ENCODE measurements at regions not wholly inside any gene's neighbourhood (a gene's known extent, or its start where the extent isn't known, plus 50 kb on each side); places are given as distances from the start of the nearest gene placed in this dataset.
A peak's percentile ranks its signal among the peaks of the same experiment; 100 is the strongest.
"Not testable (repeated sequence)": the region's sequence is repeated elsewhere in the genome, so short reads cannot be mapped to it uniquely, and the experiment has no call there.

GRCh38 chr9:84054341-84055010, 73.9 kb downstream of the RMI1 start:
- Histone ChIP-seq H3K4me1 (ENCODE audit: insufficient read depth, low read length) (no peaks in the 10 kb centered on the region), H3K36me3 (ENCODE audit: insufficient read depth, low read length) (no peaks in the 10 kb centered on the region), H3K9me3 (ENCODE audit: control insufficient read depth, insufficient read depth, low read length) (no peaks in the 10 kb centered on the region)

GRCh38 chr9:84057662-84058061, 77.1 kb downstream of the RMI1 start:
- H3K9ac ChIP-seq (ENCODE audit: low read depth, low read length), result no peak overlapping the region
- no peaks in the 10 kb centered on the region for H3K9me3 ChIP-seq (ENCODE audit: control insufficient read depth, insufficient read depth, low read length)
- no peaks in the 10 kb centered on the region for H3K36me3 ChIP-seq (ENCODE audit: insufficient read depth, low read length)
- H3K4me1 ChIP-seq (ENCODE audit: insufficient read depth, low read length), result no peaks in the 10 kb centered on the region

More at GRCh38 chr9:84054341-84055010, 73.9 kb downstream of the RMI1 start:
- H3K9ac ChIP-seq (ENCODE audit: low read depth, low read length), result no peak overlapping the region

GRCh38 chr9:84059936-84060335, 79.3 kb downstream of the RMI1 start:
- H3K36me3 ChIP-seq (ENCODE audit: insufficient read depth, low read length), result no peaks in the 10 kb centered on the region
- no peaks in the 10 kb centered on the region for H3K4me1 ChIP-seq (ENCODE audit: insufficient read depth, low read length)
- H3K9ac ChIP-seq (ENCODE audit: low read depth, low read length), result no peak overlapping the region
- no peaks in the 10 kb centered on the region for H3K9me3 ChIP-seq (ENCODE audit: control insufficient read depth, insufficient read depth, low read length)

GRCh38 chr9:84061613-84062193, 81.1 kb downstream of the RMI1 start:
- no peaks in the 10 kb centered on the region for H3K9me3 ChIP-seq (ENCODE audit: control insufficient read depth, insufficient read depth, low read length)
- no peaks in the 10 kb centered on the region for H3K36me3 ChIP-seq (ENCODE audit: insufficient read depth, low read length)
- H3K4me1 ChIP-seq (ENCODE audit: insufficient read depth, low read length), result no peaks in the 10 kb centered on the region
- no peak overlapping the region for H3K9ac ChIP-seq (ENCODE audit: low read depth, low read length)

- Histone ChIP-seq H3K36me3 (ENCODE audit: insufficient read depth, low read length) (no peaks in the 10 kb centered on the region), H3K9ac (ENCODE audit: low read depth, low read length) (no peak overlapping the region), H3K9me3 (ENCODE audit: control insufficient read depth, insufficient read depth, low read length) (no peaks in the 10 kb centered on the region), H3K4me1 (ENCODE audit: insufficient read depth, low read length) (no peaks in the 10 kb centered on the region)
Measured at GRCh38 chr9:84062538-84062937, 81.9 kb downstream of the RMI1 start.

- Histone ChIP-seq H3K36me3 (ENCODE audit: insufficient read depth, low read length) (no peaks in the 10 kb centered on the region), H3K9ac (ENCODE audit: low read depth, low read length) (no peak overlapping the region), H3K4me1 (ENCODE audit: insufficient read depth, low read length) (no peaks in the 10 kb centered on the region), H3K9me3 (ENCODE audit: control insufficient read depth, insufficient read depth, low read length) (no peaks in the 10 kb centered on the region)
Measured at GRCh38 chr9:84067821-84068220, 87.2 kb downstream of the RMI1 start.

- no peaks in the 10 kb centered on the region for H3K4me1 ChIP-seq (ENCODE audit: insufficient read depth, low read length)
- H3K9me3 ChIP-seq (ENCODE audit: control insufficient read depth, insufficient read depth, low read length), result no peaks in the 10 kb centered on the region
- no peaks in the 10 kb centered on the region for H3K36me3 ChIP-seq (ENCODE audit: insufficient read depth, low read length)
- no peak overlapping the region for H3K9ac ChIP-seq (ENCODE audit: low read depth, low read length)
Measured at GRCh38 chr9:84068872-84069271, 88.3 kb downstream of the RMI1 start.

- Histone ChIP-seq H3K9ac (ENCODE audit: low read depth, low read length) (no peak overlapping the region), H3K36me3 (ENCODE audit: insufficient read depth, low read length) (no peaks in the 10 kb centered on the region)
Measured at GRCh38 chr9:84070590-84070989, 90.0 kb downstream of the RMI1 start.

GRCh38 chr9:84072621-84073180, 92.1 kb downstream of the RMI1 start:
- H3K9ac ChIP-seq (ENCODE audit: low read depth, low read length), result no peak overlapping the region
- no peaks in the 10 kb centered on the region for H3K4me1 ChIP-seq (ENCODE audit: insufficient read depth, low read length)
- H3K9me3 ChIP-seq (ENCODE audit: control insufficient read depth, insufficient read depth, low read length), result no peaks in the 10 kb centered on the region
- no peaks in the 10 kb centered on the region for H3K36me3 ChIP-seq (ENCODE audit: insufficient read depth, low read length)

More at GRCh38 chr9:84070590-84070989, 90.0 kb downstream of the RMI1 start:
- Histone ChIP-seq H3K9me3 (ENCODE audit: control insufficient read depth, insufficient read depth, low read length) (no peaks in the 10 kb centered on the region), H3K4me1 (ENCODE audit: insufficient read depth, low read length) (no peaks in the 10 kb centered on the region)

GRCh38 chr9:84075004-84075403, 94.4 kb downstream of the RMI1 start:
- no peaks in the 10 kb centered on the region for H3K36me3 ChIP-seq (ENCODE audit: insufficient read depth, low read length)
- no peaks in the 10 kb centered on the region for H3K9me3 ChIP-seq (ENCODE audit: control insufficient read depth, insufficient read depth, low read length)
- H3K4me1 ChIP-seq (ENCODE audit: insufficient read depth, low read length), result no peaks in the 10 kb centered on the region
- no peak overlapping the region for H3K9ac ChIP-seq (ENCODE audit: low read depth, low read length)

- no peaks in the 10 kb centered on the region for H3K4me1 ChIP-seq (ENCODE audit: insufficient read depth, low read length)
- H3K9ac ChIP-seq (ENCODE audit: low read depth, low read length), result no peak overlapping the region
- H3K36me3 ChIP-seq (ENCODE audit: insufficient read depth, low read length), result no peaks in the 10 kb centered on the region
- H3K9me3 ChIP-seq (ENCODE audit: control insufficient read depth, insufficient read depth, low read length), result no peaks in the 10 kb centered on the region
Measured at GRCh38 chr9:84076384-84076783, 95.8 kb downstream of the RMI1 start.

GRCh38 chr9:84077816-84078215, 97.2 kb downstream of the RMI1 start:
- not testable (repeated sequence) for H3K36me3 ChIP-seq (ENCODE audit: insufficient read depth, low read length); H3K4me1 ChIP-seq (ENCODE audit: insufficient read depth, low read length); H3K9ac ChIP-seq (ENCODE audit: low read depth, low read length); H3K9me3 ChIP-seq (ENCODE audit: control insufficient read depth, insufficient read depth, low read length)

- H3K36me3 ChIP-seq (ENCODE audit: insufficient read depth, low read length), result no peaks in the 10 kb centered on the region
- H3K4me1 ChIP-seq (ENCODE audit: insufficient read depth, low read length), result no peaks in the 10 kb centered on the region
- H3K9me3 ChIP-seq (ENCODE audit: control insufficient read depth, insufficient read depth, low read length), result no peaks in the 10 kb centered on the region
- no peak overlapping the region for H3K9ac ChIP-seq (ENCODE audit: low read depth, low read length)
Measured at GRCh38 chr9:84079994-84080393, 99.4 kb downstream of the RMI1 start.

GRCh38 chr9:84101964-84102632, 121.5 kb downstream of the RMI1 start:
- H3K36me3 ChIP-seq (ENCODE audit: insufficient read depth, low read length), result no peaks in the 10 kb centered on the region
- no peaks in the 10 kb centered on the region for H3K9me3 ChIP-seq (ENCODE audit: control insufficient read depth, insufficient read depth, low read length)
- H3K4me1 ChIP-seq (ENCODE audit: insufficient read depth, low read length), result no peaks in the 10 kb centered on the region
- peak overlapping the region; percentile 43; the same call in 1 of the 2 replicates for H3K9ac ChIP-seq (ENCODE audit: low read depth, low read length)
